Muscle of arm (tissue), 1 donor: ENCODE measurements at regions not wholly inside any gene's neighbourhood (a gene's known extent, or its start where the extent isn't known, plus 50 kb on each side); places are given as distances from the start of the nearest gene placed in this dataset.
A peak's percentile ranks its signal among the peaks of the same experiment; 100 is the strongest.

Source experiments
- DNase-seq: peaks from one replicate; pipeline ENCODE4 v3.0.0-alpha.2; 2013

DNA sequence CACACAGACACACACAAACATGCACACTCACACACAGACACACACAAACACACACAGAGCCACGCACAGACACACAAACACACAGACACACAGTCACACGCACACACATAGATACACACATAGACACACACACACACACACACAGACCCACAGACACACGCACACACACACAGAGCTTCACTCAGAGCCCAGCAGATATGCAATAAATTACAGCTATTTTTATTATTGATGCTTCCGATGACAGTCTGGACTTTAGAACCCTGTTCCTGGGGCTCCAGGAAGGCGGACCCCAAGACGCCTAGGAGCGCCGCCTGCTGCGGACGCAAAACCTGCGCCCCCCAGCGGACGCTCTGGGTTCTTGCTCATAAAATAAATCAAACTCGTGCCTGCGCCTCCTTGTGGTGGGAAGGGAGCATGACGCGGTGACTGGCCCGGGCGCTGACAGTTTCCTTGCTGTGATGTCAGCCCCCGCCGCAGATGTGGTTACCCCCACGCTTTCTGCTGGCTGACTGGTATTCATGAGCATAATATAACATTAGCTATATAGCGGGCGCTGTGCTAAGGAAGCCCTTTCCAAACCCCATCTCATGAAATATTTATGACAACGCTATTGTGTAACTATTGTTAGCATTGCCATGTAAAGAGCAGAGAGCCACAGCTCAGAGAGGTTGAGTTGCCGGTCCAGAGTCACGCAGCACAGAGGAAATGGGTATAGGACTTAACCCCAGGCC, 64.4 kb upstream of the TM9SF2 start:
- DNase-seq, result peak; percentile 83

DNA sequence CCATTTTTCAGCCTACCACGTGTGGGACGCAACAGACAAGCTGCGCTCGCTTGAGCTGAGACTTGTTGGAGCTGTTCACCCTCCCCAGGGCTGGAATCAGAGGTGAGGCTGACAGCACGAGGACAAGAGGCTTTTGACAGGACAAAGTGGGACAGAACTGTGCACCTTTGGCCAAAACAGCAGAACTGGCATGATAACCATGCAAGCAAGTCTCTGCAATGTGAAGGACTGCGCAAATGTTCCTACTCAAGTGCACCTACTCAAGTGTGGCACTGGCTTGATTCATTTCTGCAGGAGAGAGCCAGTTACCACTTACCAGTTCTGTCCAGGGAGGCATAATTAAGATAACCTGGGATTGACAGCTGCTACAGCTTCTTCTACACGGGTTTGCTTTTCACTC, 62.2 kb upstream of the TM9SF2 start:
- no peak for DNase-seq

DNA sequence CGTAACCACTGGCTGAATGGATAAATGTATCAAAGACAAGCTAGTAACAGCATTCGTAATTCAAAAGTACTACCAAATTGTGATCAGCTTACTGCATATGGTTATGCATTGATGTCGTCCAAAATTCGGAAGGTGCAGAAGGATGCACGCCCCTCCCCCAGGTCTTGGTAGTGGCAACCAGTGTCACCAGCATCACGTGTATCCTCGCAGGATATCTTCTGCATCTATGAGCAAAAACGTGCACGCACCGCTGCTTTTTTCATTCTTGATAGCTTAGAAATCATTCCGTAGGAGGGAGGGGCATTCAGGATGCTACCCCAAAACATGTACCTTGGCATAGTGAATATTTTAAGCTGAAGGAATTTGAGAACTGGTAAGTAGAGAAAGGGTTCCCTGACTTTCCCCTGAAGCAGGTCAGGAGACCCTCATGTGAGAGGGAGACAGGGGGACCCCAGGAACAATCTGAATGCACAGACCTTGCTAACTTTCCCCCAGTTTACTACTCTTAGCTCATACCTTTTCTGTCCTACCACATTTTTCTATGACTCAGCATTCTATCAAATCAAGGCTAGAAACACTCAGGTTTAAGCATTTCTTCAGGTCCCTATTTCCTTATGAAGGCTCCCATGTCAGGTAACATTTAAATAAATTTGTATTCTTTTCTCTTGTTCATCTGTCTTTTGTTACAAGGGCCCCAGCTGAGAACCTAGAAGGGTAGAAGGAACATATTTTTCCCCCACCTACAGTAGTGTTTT, 61.2 kb upstream of the TM9SF2 start:
- no peak for DNase-seq

DNA sequence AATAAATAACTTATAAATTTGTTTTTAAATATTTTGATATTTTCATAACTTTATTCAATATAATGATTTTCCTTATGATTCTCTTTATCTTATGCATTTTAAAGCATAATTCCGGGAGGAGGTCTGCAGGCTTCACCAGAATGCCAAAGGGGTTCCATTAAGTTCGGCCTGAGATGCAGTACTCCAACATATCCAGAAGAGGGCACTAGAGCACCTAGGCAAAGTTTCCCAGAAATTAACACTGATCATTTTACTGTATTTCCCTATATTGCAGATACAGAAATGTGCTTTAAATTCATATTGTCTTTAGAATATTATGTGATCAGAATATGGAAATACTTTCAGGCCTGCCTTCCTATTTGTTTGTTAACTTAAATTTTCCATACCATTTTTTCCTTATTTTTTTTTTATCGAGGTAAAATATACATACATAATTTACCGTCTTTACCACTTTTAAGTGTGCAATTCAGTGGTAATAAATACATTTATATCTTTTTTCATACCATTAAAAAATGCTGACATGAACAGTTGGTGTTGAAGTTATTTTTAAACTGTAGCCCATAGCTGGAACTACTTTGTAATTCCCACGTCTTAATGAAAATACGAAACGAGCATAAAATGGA, 58.9 kb upstream of the TM9SF2 start:
- DNase-seq, result peak; percentile 56

DNA sequence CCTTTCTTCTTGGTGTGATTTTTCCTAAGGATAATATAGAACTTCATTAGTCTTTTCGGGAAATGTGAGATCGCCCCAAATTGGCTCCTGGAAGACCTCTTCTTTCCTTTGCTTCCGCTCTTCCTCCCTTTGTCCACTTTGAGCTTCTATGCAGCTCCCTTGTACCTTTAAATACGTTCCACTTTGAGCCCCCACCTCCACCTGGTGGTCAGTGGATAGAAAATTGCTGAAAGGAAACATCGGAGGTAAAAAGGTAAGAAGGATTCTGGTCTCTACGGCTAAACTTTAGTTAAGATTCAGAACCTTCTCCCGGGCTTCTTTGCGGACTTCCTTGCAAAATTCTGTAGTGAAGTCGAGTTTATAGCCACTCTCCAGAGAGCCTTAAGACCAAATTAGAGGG, 55.0 kb upstream of the TM9SF2 start:
- no peak for DNase-seq

DNA sequence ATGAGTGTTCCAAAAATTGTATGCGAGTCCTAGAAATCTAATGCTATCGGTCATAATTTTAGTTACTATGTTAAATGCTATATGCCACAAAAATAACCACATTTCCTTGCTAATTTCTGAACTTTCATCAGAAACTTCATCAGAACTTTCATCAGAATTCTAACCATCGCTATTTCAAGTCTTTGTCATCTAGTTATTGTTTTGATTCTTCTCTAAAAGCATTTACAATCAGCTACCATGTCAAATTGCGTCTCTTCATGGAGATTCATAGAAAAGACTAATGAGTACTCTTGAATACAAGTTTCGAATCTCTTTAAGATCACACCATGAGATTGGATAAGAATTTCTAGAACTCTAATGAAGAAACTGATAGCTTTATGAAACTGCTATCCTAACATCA, 52.7 kb upstream of the TM9SF2 start:
- DNase-seq, result no peak

DNA sequence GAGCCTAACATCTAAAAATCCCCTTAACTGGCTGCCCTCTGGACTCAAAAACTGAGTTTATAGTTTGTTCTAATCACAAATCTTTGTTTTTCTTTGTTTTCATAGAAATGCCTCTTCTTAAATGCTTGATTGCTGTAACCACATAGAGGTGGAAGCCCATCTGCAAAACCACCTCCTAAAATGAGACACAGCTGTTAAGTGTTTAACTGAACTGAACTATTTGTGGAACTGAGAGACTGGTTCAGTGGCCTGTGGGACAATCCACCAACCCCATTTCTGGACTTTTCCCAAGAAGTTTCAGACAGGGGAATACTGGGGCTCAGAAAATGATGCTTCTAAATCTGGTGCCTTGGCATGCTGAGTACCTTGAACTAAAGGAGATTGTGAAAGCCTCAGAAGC, 50.9 kb upstream of the TM9SF2 start:
- DNase-seq, result no peak
